Stimulated activated CD4-positive, alpha-beta T cell treated with anti-CD3 and anti-CD28 coated beads, Interleukin-4, amount 100 ng/mL, for 48 hours (primary cell): ENCODE measurements at regions not wholly inside any gene's neighbourhood (a gene's known extent, or its start where the extent isn't known, plus 50 kb on each side); places are given as distances from the start of the nearest gene placed in this dataset.
"Not testable (repeated sequence)": the region's sequence is repeated elsewhere in the genome, so short reads cannot be mapped to it uniquely, and the experiment has no call there.

ENCODE experiments used
- DNase-seq, 2 donors: peaks; one replicate each; pipeline ENCODE4 v3.0.0-alpha.2; 2020; ENCODE audit warnings: low read depth in 2 of 2

DNA sequence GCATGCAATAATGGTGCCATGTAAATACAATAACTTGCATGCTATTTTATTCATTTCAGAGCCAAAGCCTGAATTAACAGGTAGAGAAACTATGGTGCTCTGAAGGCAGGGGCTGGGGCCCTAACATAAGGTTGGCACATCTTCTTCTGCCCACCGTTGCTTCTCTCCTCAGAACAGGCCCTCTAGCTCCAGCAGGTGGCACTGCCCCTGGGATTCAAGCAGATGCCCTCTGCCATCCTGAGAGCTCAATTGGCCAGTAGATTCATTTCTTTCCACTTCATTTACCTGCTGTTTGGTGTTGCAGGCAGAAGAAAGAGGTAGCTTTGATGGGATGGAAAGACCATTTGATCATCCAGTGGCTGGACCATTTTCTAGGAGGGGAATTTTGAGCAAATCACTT is 130.5 kb downstream of the FOXB1 start:
- no peak for DNase-seq

DNA sequence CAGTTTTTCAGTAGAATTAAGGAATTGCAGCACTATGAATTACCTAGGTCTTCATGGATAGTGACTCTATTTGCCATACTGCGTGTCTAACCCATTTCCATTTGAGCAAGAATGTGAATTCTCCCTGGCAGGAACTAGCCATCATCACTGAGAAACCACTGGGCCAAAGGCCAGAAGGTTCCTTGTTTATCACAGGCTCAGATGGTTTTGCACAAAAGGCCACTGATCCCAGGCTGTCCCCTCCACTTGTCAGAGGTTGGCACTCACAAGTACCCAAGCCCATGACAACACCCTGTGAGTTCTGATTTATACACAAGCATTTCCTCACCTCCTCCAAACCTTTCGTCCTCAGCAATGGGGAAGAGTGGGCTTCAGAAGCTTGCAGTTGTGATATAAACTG is 131.8 kb downstream of the FOXB1 start:
- no peak for DNase-seq

DNA sequence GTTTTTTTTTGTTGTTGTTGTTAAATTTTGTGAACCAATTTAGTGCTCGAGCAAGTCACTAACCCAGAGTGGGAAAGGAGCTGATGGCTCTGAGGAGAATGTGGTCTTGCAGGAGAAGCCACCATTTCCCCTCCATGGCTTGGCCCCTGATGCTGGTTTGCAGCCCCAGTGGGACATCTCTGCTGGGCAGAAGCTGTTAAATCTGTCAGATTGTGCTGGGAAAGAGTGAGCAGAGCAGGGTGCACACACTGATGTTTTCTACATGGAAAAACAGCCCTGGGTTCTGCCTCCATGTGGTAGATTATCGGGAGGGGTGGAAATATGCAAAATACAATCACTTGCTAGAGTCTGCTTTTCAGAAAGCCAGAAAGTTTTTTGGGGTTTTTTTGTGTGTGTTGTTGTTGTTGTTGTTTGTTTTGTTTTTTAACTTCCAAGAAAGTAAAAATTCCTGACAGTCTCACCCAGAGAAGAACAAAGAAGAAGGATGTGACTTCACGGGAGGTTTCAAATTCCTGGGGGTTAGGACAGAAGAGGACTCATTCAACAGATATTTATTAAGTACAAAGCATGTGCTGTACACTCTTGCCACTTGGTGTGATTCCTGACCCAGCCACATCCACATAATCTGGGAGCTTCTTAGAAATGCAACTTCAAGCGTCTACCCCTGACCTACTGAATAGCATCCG is 133.7 kb downstream of the FOXB1 start:
- DNase-seq = no peak

DNA sequence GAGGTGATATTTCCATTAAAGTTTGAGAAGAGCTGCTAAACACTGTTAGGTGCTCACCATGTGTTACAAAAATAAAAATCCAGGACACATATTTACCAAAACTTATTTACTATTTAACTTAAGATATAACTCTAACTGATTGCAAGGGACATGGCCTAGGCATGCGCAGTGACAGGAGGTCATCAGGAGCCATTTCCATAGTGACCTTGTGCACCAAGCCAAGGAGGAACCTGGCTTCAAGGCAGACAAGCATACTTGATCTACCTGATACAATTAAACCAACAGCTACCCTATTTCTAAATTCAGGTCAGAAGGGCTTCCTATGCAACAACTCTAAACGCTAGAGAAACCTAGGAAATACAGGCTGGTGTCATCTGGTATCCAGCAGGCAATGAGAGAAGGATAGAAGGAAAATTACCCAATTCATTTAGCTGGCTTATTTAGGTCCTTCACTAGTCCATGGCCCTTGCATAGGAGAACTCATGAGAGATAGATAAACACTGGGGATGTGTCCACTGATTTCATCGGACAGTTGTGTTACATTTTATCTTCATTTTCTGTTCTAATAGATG is 134.4 kb downstream of the FOXB1 start:
- DNase-seq = no peak

DNA sequence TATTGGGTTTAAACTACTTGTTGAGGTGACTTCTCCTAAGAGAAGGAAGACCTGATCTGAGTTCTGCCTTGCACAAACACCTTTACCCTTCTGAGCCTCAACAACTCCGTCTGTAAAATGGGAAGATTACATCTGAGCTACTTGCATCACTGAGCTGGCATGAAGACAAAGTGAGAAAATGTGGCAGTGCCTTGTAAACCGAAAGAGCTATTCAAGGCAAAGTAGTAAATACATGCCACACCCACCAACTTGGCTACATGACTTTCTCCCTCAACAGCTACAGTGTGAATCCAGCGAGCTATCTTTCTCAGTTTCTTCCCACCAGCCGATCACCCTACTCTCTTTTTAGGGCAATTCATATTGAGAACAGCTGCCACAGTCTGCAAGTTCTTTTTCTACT is 148.3 kb downstream of the FOXB1 start:
- DNase-seq = no peak

DNA sequence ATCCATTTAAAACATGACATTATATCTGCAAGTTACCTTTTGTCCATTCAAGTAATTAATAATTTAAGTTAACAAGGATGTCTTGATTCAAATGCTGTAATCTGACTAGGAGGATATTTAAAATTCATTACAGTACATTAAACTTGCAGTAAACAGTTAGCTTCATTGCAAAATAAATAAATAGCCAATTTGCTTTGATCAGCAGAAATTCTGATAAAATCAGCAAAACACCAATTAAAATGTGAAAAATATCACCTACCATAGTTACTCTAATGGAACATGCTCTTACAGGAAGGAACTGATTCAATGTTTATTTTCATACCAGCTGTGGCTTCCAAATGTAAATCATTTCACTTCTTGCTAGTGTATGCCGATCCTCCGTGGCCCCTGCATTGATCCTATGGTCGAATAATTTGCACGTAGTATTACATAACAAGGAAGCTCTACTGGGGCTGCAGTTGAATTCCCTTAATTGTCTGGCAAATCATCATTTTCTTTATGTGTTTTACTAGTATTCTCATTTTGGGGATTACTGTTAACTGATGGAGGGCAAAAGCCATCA is 150.7 kb downstream of the FOXB1 start:
- no peak for DNase-seq

DNA sequence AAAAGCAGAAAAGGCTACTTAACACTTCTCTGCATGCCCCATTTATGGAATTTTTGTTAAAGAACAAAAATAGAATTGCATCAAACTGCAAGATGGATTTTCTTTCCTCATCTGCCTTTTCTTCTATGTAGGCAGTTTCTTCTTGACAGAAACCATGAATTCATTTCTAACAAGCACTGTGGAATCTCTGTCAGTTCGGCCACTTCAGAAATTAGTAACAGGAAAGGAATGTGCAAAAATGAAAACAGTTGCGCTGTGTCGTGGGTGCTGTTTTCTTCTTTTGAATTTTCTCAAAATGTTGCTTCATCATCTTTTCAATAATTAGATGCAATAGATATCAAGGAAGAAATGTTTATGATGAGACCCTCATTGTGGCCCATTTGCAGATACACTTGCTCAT is 151.6 kb downstream of the FOXB1 start:
- DNase-seq = no peak

DNA sequence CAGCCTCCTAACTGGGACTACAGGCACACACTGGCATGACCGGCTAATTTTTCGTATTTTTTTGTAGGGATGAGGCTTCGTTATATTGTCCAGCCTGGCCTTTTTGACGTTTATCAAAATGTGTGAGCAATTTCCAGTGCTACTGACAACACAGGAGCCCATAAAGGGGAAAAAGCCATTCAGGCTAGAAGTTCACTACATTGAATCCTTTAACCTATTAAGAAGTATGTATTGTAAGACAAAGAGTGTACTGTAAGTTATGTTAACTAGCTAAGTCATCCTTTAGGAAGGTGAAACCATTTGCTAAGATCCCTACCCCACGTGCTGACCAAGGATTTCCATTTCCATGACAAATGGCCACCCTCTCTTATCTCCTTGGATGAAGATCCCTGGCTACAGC is 156.8 kb downstream of the FOXB1 start:
- DNase-seq = no peak

DNA sequence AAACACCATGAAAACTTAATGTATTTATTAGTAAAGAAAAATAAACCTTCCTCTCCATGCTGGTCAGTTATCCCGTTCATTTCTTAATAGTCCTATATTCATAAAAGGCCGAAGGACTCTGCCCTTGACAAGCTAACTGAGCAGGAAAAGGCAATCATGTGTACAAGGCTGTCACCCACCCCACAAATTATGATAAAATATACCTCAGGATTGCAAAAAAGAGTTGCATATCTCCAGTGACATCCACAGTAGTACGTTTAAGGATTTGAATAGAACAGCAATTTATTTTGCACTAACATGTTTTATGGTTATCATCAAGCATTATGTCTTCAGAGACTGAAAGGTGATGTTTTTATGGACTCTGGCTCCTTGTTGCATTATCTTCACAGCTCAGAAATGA is 157.6 kb downstream of the FOXB1 start:
- no peak for DNase-seq

DNA sequence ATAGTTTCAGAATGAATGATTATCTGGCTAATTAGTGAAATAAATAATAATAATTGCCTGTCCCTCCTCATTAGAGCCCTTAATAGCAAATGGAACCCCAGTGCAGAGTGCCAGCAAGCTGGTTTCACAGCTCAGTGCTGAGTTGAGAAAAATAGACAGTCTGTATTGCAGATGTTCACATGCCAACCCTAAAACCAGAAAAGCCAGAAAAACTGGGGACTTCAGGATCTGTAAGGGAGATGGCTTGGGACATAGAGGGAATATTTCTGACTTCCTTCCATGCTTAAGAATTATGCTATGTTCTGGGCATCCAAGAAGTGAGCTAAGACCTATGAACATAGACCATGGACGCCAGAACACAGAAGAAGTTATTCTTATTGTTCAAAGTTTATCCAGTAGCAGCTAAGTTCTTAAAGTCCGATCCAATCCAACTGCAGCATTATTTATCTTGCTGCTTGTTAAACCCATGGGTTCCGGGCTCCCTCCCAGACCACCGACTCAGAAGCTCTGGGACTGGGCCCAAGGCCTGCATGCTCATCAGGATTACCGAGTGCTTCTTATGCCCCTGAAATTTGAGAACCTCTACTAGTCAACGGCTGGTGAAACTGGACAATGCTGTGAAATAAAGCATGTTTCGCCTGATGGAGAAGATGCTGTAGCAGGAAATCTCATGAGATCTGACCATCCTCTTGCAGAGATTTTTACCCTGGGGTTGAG is 158.3 kb downstream of the FOXB1 start:
- DNase-seq = no peak

DNA sequence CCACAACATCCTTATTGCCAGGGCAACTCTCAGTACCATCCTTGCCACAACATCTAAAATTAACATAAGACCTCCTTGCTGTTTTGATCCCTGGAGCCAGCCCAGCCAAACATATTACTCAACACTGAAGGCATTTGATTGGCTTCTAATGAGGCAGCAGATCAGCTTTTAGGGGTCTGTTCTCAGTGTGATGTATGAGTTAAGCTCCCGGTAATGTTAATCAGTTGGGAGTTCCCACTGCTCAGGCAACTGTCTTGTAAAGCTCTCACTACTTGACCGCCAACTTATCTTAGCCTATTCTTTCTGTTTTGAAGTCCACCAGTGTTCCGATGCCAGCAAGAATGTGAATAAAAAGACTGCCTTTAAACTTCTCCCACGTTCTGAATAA is 158.9 kb downstream of the FOXB1 start:
- no peak for DNase-seq

DNA sequence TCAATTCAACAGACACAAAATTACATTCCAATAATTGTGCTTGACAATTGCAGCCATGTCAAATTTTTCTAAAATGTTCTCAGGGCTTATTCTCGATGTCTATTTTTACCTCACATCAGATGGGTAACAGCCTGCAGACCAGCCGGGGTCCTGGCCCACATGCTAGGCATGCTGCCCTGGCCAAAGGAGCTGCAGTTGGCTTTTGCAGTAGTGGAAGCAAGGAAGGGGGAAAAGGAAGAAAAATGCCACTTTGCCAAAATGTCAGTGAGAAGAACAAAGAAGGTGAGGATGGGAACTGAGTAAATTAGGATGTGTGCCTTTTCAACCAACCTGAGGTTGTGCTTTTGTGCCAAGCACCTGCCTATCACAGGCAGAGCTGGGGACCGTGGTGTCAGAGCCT is 161.0 kb downstream of the FOXB1 start:
- no peak for DNase-seq

DNA sequence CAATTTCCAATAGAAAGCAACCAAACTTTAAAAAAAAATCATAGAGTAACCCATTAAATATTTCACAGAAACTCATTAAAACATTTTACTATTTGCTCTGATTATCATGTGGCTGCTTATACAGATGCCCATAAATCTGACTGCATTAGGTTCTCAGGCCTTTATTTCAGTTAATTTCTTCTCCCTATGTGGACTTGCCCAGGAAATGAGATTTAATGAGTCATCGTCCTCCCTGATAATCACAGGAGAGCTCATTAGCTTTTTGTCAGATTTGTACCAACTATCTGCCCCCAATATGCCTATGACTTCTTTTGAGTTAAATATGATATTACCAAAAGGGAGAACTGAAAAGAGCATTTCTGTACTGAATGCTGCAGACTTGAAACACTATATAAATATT is 168.0 kb downstream of the FOXB1 start:
- no peak for DNase-seq

DNA sequence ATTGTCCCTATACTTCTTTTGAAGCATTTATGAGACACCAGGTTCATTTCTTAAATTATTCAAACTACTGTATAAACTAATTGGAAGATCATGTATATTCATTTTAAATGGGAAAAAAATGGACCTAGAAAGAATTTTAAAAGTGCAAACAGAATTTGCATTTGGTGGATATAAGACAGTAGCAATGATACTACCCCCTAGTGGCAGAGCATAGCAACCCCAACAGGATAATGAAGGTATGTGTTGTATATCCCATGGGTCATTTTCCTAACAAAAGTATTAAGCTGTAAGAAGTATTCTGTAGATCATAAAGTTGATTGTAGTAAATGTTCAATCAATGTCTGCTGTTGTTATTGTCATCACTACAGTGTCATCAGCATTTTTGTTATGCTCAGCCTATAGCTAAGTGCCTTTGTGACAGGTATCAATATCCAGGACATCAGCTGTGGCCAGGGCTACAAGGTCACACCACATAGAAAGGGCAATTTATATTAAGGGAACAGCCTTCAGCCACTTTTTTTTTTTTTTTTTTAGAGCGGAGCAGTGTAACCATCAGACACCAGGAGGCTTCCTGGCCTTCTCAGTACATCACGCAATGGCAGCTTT is 175.8 kb downstream of the FOXB1 start:
- DNase-seq = no peak

DNA sequence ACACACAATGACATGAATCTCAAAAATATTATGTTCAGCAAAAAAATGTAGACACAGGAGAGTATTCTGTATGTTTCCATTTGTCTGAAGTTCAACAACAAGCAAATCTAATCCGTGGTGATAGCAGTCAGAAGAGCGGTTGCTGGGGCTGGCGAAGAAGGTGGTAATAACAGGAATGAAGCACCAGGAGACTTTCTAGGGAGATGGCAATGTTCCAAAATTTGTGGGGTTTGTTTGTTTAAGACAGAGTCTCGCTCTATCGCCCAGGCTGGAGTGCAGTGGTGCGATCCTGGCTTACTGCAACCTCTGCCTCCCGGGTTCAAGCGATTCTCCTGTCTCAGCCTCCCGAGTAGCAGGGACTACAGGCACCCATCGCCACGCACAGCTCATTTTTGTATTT is 177.8 kb downstream of the FOXB1 start:
- not testable (repeated sequence) for DNase-seq

DNA sequence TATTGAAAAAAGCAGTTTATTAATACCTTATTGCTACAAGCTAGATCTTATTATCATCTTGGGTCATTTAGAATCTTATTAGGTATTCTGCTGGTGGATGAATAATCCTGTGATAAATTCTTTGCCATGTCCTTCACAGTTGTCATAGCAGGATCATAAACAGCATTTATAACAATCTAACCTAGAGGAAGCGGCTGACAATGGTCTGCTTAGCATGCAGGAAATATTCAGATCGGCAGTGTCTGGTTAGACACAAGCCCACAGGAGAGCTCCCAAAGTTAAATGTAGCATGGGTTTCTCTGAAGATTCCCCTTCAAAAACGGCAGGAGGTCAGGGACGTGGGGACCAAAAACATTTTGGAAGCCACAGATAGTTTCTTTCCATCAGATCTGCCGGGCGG is 179.3 kb downstream of the FOXB1 start:
- DNase-seq = no peak

DNA sequence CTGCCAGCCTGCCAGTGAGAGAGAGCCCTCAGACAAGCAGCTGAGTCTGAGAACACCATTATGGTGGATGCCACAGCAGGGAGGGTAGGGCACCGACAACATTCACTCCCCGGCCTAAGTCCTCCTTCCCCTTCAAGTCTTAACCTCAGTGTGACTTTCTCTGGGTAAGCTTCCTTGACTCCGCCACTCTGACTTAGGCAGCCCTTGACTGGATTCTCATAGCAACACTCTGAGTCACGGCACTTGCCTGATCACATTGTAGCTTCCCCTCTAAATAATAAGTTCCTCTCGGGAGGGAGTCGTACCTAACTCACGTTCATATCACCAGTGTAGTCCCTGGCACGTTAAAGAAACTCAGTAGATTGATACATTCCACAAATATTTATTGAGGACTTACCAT is 180.5 kb downstream of the FOXB1 start:
- DNase-seq = no peak

DNA sequence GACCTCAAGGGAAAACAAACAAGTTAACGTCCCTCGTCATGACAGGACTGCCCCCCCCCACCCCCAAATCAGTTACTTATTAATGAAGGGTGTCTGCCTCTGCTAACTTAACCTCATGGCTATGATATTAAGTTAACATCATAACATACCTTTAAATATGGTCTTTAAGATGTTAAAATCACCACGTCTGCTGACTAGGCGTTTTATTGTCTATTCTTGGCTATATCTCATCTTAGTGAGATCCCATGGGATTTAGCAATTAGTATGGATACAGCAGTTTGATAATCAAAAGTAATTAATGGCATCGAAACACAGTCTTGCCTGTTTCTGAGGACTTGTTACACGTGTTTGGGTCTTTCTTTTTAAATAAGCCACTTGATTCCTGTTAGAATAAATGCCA is 186.9 kb downstream of the FOXB1 start:
- DNase-seq = no peak

DNA sequence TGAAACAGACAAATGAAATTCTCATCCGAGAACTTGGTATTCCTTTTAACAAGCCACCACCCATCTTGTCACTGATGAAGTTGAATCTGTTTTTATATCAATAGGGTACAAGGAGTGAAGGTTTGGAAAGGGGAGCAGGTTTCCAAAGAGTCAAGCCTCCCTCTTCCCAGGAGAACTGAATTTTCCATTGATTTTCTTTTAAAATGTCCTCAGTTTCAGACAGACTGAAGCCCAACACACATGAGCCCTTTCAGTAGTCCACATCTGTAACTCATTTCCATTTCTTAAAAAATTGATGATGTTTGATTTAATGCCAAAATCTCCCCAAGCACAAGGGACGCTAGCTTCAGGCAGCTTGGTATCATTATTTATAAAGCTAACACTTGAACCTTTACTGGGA is 187.7 kb downstream of the FOXB1 start:
- no peak for DNase-seq

DNA sequence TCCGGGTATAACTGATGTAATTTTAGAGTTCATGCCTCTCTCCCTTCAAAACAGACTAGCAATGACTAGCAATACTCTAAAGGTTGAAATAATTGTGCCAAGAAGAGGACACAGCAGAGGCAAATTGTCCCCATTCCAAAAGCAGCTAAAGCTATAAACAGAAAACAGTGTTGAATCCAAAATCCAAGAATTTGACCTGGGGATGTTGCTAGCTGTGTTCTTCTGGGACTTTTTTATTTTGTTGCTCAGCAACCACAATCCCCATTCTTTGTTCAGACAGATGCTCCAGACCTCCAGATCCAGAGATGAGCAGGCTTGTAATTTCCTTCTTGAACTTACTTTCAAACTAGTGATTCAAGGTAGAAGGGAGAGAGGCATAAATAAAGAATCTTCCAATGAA is 191.5 kb downstream of the FOXB1 start:
- no peak for DNase-seq

DNA sequence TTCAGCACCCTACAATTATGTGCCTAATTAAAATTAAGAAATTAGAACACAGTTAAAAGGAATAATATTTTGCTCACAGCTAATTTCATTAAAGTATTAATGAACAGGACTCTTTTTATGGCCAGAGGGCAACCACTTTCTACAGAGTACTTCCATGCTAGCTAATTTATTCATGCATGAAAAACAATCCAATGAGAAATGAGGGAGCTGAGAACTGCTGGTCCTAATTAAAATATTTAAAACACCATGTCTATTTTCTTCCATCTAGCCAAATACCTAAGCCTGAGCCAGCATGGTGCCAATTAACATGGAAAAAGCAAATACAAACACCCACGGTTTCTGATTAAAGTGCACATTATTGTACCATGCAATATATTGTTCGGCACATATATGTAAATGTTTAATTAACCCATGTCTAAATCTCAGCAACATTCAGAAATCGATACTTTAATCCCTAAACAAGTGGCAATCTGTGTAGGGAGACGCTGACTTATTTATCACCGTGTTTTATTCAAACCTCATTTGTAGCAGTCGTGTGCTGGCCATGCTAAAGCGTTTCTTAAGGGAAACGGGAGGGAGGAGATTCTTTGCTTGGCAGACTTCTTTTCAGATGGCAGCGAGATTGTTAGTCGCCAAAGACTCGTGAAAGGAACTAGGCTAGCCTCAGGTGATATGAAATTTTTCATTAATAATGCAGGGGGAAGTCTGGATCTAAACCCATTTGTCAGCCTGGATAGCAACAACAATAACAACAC is 193.5 kb downstream of the ANXA2 start:
- DNase-seq = no peak

DNA sequence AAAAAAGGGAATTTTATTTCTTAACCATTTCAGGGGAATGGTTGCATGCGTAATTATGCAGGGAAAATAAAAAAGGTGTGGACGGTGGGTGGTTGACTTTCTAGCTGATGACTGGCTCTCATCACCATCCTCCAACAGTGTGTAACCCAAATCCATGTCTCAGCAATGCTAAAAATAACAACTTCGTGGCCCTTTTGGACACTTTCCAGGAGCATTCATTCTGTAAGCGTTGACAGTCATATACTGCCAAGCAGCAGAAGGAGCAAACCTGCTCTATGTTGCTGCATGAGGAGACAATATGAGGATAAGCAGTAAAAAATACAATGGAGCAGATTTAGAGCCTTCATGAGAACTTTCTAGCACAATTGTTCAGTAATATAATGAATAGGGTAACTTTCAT is 189.1 kb downstream of the ANXA2 start:
- no peak for DNase-seq
